Endodermal cell (in vitro differentiated cells): ENCODE measurements at regions not wholly inside any gene's neighbourhood (a gene's known extent, or its start where the extent isn't known, plus 50 kb on each side); places are given as distances from the start of the nearest gene placed in this dataset.
A peak's percentile ranks its signal among the peaks of the same experiment; 100 is the strongest.
"Not testable (repeated sequence)": the region's sequence is repeated elsewhere in the genome, so short reads cannot be mapped to it uniquely, and the experiment has no call there.

Source experiments
- DNase-seq: peaks from one replicate; pipeline ENCODE4 v3.0.0-alpha.2; 2017
- H3K27ac ChIP-seq: 2 replicates; pipeline ENCODE4 v1.5.1; 2013; ENCODE audit warnings: mild to moderate bottlenecking, low read depth, low read length, moderate library complexity
- H3K27me3 ChIP-seq: 2 replicates; pipeline ENCODE4 v1.6.1; 2013; ENCODE audit warnings: mild to moderate bottlenecking, low read length, moderate library complexity; ENCODE audit not compliant: insufficient read depth, control insufficient read depth, poor library complexity, severe bottlenecking
- H3K36me3 ChIP-seq: 2 replicates; pipeline ENCODE4 v1.7.0; 2013; ENCODE audit warnings: mild to moderate bottlenecking, low read length, moderate library complexity; ENCODE audit not compliant: control insufficient read depth, insufficient read depth
- H3K4me1 ChIP-seq: one replicate; pipeline ENCODE4 v1.7.0; 2013; ENCODE audit warnings: low read length; ENCODE audit not compliant: control insufficient read depth, insufficient read depth
- H3K4me3 ChIP-seq: 2 replicates; pipeline ENCODE4 v1.5.1; 2013; ENCODE audit warnings: mild to moderate bottlenecking, low read length, moderate library complexity
- H3K9ac ChIP-seq: 2 replicates; pipeline ENCODE4 v1.6.1; 2013; ENCODE audit warnings: mild to moderate bottlenecking, low read length, moderate library complexity; ENCODE audit not compliant: poor library complexity, severe bottlenecking; ENCODE audit errors: extremely low read depth
- H3K9me3 ChIP-seq: 2 replicates; pipeline ENCODE4 v1.6.1; 2013; ENCODE audit warnings: mild to moderate bottlenecking, low read length, moderate library complexity; ENCODE audit not compliant: control insufficient read depth
- H3K27ac Mint-ChIP-seq: 2 replicates; pipeline ENCODE4 v1.8.0; 2020; ENCODE audit warnings: mixed read lengths
- H3K27me3 Mint-ChIP-seq: 2 replicates; pipeline ENCODE4 v1.8.0; 2021; ENCODE audit warnings: mild to moderate bottlenecking, mixed read lengths; ENCODE audit not compliant: insufficient read depth
- H3K36me3 Mint-ChIP-seq: 2 replicates; pipeline ENCODE4 v1.8.0; 2020; ENCODE audit warnings: low read depth, mixed read lengths
- H3K4me1 Mint-ChIP-seq: 2 replicates; pipeline ENCODE4 v1.8.0; 2020; ENCODE audit warnings: mixed read lengths
- H3K4me3 Mint-ChIP-seq: 2 replicates; pipeline ENCODE4 v1.8.0; 2020; ENCODE audit warnings: mild to moderate bottlenecking, moderate library complexity, mixed read lengths
- H3K9me3 Mint-ChIP-seq: 2 replicates; pipeline ENCODE4 v1.8.0; 2020; ENCODE audit warnings: mild to moderate bottlenecking, mixed read lengths
- WGBS, 2 experiments: methylation state at CpG; one replicate each; pipeline versions ENCODE4 v1.1.5 to v1.1.7; 2013; ENCODE audit warnings: missing lambda C conversion rate in 2 of 2, mixed read lengths in 1 of 2; ENCODE audit not compliant: insufficient coverage in 1 of 2, insufficient read length in 1 of 2; 5-methylcytosine and 5-hydroxymethylcytosine counted together
- TF ChIP-seq, protein P1 (sequence below): fragments of 200-600 bp; sonication (generic); conservative IDR thresholded peaks from 2 replicates; pipeline ENCODE4 v1.5.0; 2021; ENCODE audit warnings: antibody characterized with exemption, mild to moderate bottlenecking

DNA sequence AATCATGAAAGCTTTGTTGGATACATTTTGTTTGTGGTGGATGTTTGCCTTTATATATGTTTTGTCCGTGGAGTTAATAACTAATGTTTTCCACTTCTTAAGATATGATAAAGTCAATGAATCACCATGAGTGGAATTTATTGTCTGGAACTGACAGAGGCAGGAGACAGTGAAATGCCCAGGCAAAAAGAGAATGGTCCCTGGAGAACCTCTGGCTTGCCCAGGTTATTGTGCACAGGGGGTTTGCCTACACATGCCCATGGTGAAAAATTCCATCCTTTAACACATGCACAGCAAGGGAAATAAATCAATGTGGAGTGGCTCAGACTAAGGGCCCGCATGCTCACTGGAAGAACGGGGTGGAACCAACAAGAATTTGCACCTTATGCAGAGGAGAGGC lies 964.3 kb upstream of the GRIA3 start:
- H3K27ac ChIP-seq: no peak overlapping the region

DNA sequence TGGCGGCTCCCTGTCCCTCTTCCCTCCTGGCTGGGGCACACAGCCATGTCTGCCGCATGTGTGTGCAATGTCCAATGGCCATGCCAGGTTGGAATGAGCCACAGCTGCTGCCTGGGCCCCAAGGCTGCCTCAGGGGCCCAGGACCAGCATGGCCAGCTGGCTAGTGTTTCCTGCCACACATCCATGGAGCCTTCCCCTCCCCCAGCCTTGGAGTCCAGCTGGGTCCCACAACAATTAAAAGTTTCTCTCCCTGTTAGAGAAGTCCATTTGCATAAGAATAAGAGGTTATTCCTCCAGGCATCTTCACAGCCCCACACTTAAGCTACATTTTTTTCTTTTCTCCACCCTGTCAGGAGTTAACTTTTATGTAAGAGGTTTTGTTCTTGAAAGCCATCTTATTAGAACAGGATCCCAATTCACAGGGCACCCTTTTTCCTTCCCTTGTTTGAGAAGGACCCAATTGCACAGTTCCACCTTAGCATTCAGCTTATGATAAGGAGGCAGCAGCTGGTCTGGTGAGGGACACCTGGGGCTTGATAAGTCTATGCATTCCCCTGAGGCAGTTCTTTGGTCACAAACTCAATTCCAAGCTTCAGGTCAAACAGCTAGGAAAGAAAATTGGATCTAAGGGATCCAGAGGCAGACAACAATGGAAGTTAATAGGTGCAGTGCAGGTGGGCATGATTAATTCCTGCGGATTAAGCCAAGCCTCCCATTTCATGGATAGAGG lies 963.3 kb upstream of the GRIA3 start:
- H3K36me3 ChIP-seq: no peaks in the 10 kb centered on the region
- H3K27ac ChIP-seq: peak overlapping the region; percentile 63
- H3K27me3 ChIP-seq: no peaks in the 10 kb centered on the region
- peak overlapping the region; percentile 80 for H3K4me3 ChIP-seq
- DNase-seq: peak; percentile 93
- Mint-ChIP-seq H3K4me1 (peaks cover 46% of the 10 kb centered on the region), H3K9me3 (no peaks in the 10 kb centered on the region), H3K27ac (peak overlapping the region; percentile 96), H3K27me3 (no peaks in the 10 kb centered on the region), H3K4me3 (peak overlapping the region; percentile 92), H3K36me3 (peaks cover 25% of the 10 kb centered on the region)
- WGBS, 2 experiments: 11% methylated on average over 3 of the region's 3 CpGs; no CpG with 5 or more reads in 1 of the 2 experiments
- TF ChIP-seq, protein P1, sequence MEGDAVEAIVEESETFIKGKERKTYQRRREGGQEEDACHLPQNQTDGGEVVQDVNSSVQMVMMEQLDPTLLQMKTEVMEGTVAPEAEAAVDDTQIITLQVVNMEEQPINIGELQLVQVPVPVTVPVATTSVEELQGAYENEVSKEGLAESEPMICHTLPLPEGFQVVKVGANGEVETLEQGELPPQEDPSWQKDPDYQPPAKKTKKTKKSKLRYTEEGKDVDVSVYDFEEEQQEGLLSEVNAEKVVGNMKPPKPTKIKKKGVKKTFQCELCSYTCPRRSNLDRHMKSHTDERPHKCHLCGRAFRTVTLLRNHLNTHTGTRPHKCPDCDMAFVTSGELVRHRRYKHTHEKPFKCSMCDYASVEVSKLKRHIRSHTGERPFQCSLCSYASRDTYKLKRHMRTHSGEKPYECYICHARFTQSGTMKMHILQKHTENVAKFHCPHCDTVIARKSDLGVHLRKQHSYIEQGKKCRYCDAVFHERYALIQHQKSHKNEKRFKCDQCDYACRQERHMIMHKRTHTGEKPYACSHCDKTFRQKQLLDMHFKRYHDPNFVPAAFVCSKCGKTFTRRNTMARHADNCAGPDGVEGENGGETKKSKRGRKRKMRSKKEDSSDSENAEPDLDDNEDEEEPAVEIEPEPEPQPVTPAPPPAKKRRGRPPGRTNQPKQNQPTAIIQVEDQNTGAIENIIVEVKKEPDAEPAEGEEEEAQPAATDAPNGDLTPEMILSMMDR: no peak
- H3K9me3 ChIP-seq: peaks cover 3% of the 10 kb centered on the region
- no peaks in the 10 kb centered on the region for H3K4me1 ChIP-seq
- H3K9ac ChIP-seq: peak overlapping the region; percentile 49

More for the DNA sequence above, 964.3 kb upstream of the GRIA3 start:
- peaks cover 20% of the 10 kb centered on the region for H3K36me3 Mint-ChIP-seq
- Histone ChIP-seq H3K36me3 (no peaks in the 10 kb centered on the region), H3K4me3 (no peak overlapping the region), H3K27me3 (no peaks in the 10 kb centered on the region), H3K4me1 (no peaks in the 10 kb centered on the region), H3K9me3 (peaks cover 13% of the 10 kb centered on the region), H3K9ac (no peak overlapping the region)
- TF ChIP-seq, protein P1: no peak
- DNase-seq: no peak
- peak overlapping the region; percentile 92 for H3K4me3 Mint-ChIP-seq
- 90% methylated on average over 2 of the region's 3 CpGs; no CpG with 5 or more reads in 1 of the 2 experiments for WGBS, 2 experiments
- H3K27me3 Mint-ChIP-seq: no peaks in the 10 kb centered on the region
- H3K27ac Mint-ChIP-seq: peak overlapping the region; percentile 52
- peaks cover 35% of the 10 kb centered on the region for H3K4me1 Mint-ChIP-seq
- H3K9me3 Mint-ChIP-seq: peaks cover 7% of the 10 kb centered on the region

DNA sequence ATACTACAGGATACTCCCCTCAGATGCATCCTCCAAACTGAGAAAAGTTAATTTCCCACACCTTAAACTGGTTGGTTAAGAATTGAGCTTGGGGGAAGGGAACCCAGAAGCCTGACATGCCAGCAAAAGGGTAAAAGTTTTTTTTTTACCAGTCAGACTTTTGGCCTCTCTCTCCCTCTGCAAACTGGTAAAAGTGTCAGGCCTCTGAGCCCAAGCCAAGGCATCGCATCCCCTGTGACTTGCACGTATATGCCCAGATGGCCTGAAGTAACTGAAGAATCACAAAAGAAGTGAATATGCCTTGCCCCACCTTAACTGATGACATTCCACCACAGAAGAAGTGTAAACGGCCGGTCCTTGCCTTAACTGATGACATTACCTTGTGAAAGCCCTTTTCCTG lies 962.3 kb upstream of the GRIA3 start:
- H3K4me1 Mint-ChIP-seq: peaks cover 51% of the 10 kb centered on the region

DNA sequence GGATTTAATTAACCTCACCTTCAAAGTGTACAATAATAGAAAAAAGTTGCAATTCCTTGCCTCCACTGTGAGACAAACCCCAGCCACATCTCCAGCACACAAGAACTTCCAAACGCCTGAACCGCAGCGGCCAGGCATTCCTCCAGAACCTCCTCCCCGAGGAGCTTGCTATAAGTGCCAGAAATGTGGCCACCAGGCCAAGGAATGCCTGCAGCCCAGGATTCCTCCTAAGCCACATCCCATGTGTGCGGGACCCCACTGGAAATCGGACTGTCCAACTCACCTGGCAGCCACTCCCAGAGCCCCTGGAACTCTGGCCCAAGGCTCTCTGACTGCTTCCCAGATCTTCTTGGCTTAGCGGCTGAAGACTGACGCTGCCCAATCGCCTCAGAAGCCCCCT lies 959.9 kb upstream of the GRIA3 start:
- not testable (repeated sequence) for H3K27ac ChIP-seq, H3K27me3 Mint-ChIP-seq, DNase-seq, H3K27me3 ChIP-seq, H3K4me1 ChIP-seq
- Mint-ChIP-seq H3K9me3 (peaks cover 21% of the 10 kb centered on the region), H3K4me1 (peaks cover 45% of the 10 kb centered on the region), H3K36me3 (peaks cover 51% of the 10 kb centered on the region), H3K27ac (peak overlapping the region; percentile 96), H3K4me3 (peak overlapping the region; percentile 92)
- Histone ChIP-seq H3K36me3 (peaks cover 17% of the 10 kb centered on the region), H3K9ac (peak overlapping the region; percentile 20), H3K9me3 (peaks cover 15% of the 10 kb centered on the region), H3K4me3 (peak overlapping the region; percentile 73)
- 0% methylated on average over 3 of the region's 9 CpGs; no CpG with 5 or more reads in 1 of the 2 experiments for WGBS, 2 experiments

More for the DNA sequence above, 962.3 kb upstream of the GRIA3 start:
- not testable (repeated sequence) for H3K9me3 ChIP-seq, H3K36me3 ChIP-seq, H3K27me3 Mint-ChIP-seq, H3K4me1 ChIP-seq, H3K9me3 Mint-ChIP-seq, H3K27ac ChIP-seq, H3K27me3 ChIP-seq
- H3K4me3 Mint-ChIP-seq: peak overlapping the region; percentile 92
- peak overlapping the region; percentile 80 for H3K4me3 ChIP-seq
- H3K9ac ChIP-seq: peak overlapping the region; percentile 49
- H3K27ac Mint-ChIP-seq: peak overlapping the region; percentile 96
- peaks cover 28% of the 10 kb centered on the region for H3K36me3 Mint-ChIP-seq
- DNase-seq: peak; percentile 71
- 0% methylated on average over 1 of the region's 4 CpGs; no CpG with 5 or more reads in 1 of the 2 experiments for WGBS, 2 experiments
